ENCODE measurements at regions not wholly inside any gene's neighbourhood (a gene's known extent, or its start where the extent isn't known, plus 50 kb on each side); places are given as distances from the start of the nearest gene placed in this dataset.

- no peak for ATAC-seq
- DNase-seq (ENCODE audit: low spot score), result no peak
Measured at GRCh38 chr12:41936333-41936732, 208.3 kb downstream of the GXYLT1 start.

DNA sequence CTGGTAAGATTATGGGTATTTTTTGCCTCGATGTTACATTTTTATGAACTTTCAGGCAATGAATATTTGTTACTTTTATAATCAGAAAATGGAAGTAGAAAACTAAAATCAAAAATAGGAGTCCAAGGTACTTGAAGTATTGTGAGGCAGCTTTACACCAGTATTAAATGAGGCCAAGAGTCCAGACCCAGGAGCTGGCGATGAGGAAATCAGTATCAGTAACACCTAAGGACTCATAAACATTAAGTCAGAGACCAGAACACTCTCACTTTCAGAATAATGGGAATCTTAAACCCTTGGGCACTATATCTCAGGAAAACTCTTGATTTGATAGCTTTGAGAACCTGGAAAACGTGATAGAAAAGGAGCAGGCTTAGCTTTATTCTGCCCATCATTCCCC lies 208.8 kb downstream of the GXYLT1 start:
- ATAC-seq (no peak), DNase-seq (ENCODE audit: low spot score) (no peak)

DNA sequence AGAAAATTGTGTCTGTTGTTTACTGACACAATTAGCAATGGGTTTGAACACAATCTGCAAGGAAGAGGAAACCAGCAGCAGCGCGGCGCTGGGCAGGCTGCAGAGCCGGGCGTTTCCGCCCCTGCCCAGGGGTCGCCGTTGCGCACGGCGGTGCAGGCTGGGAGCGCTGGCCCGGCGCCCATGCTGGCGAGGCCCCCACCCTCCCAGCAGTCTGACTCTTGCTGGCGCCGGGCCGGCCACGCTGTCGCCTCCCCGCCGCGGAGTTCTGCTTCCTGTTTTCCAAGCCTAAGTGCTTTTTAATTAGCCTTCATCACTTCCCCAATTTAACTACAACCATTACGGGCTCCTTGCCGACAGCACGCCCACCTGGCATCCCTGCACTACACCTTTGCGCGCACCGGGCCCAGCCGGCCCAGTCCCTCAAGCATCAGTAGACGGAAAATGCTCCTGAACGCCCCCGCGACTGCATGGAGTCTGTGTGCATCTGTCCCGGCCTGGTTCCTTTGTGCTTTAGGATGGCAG lies 212.1 kb downstream of the GXYLT1 start:
- DNase-seq (ENCODE audit: low spot score) (peak; percentile 67), ATAC-seq (peak; percentile 90)

- ATAC-seq (no peak), DNase-seq (ENCODE audit: low spot score) (no peak)
Measured at GRCh38 chr12:41930866-41931437, 213.7 kb downstream of the GXYLT1 start.

- DNase-seq (ENCODE audit: low spot score) (no peak), ATAC-seq (no peak)
Measured at GRCh38 chr12:41924111-41924510, 220.6 kb downstream of the GXYLT1 start.

GRCh38 chr12:41923351-41923750 lies 221.3 kb downstream of the GXYLT1 start:
- no peak for ATAC-seq
- no peak for DNase-seq (ENCODE audit: low spot score)

GRCh38 chr12:41920355-41920754 lies 224.3 kb downstream of the GXYLT1 start:
- ATAC-seq, result no peak
- no peak for DNase-seq (ENCODE audit: low spot score)

GRCh38 chr12:41919526-41920261 lies 225.0 kb downstream of the GXYLT1 start:
- DNase-seq (ENCODE audit: low spot score) (no peak), ATAC-seq (no peak)

DNA sequence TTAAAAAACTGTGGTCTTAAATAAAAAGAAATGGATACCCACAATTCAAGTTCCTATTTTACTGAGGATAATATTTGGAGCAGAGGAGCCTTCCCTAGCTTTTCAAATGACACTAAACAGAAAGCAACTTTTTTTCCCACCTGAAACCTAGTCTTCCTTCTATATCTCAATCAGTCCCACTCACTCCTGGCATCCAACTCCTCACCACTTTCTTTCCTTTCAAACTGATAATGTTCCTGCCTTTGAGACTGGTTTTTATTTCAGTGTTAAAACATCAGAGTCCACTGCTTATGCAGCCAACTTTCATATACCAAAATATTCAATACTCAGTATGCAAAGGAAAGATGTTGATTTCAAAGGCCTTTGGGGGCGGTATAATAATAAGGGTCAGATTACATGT lies 225.6 kb downstream of the GXYLT1 start:
- DNase-seq (ENCODE audit: low spot score) (no peak), ATAC-seq (no peak)

DNA sequence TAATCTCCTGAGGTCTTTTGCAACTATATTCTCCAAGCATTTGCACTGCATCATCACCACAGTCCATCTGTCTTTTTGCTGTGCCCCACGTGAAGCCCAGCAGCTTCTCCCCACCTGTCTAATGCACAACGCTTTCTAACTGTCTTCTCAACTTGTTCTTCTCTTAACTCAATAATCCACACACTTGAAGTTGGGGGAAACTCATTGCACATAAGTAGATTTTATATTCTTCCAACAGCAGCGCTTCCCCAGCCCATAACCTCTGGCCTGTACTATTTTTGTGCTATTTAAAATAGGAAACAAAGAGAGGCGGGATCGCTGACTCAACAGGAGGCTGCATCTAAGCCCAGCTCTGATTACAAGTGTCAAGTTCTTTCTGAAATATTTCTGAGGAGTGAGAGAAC lies 226.7 kb downstream of the GXYLT1 start:
- DNase-seq (ENCODE audit: low spot score) (no peak), ATAC-seq (peak; percentile 48)

- DNase-seq (ENCODE audit: low spot score) (no peak), ATAC-seq (no peak)
Measured at GRCh38 chr12:41917181-41917580, 227.5 kb downstream of the GXYLT1 start.

DNA sequence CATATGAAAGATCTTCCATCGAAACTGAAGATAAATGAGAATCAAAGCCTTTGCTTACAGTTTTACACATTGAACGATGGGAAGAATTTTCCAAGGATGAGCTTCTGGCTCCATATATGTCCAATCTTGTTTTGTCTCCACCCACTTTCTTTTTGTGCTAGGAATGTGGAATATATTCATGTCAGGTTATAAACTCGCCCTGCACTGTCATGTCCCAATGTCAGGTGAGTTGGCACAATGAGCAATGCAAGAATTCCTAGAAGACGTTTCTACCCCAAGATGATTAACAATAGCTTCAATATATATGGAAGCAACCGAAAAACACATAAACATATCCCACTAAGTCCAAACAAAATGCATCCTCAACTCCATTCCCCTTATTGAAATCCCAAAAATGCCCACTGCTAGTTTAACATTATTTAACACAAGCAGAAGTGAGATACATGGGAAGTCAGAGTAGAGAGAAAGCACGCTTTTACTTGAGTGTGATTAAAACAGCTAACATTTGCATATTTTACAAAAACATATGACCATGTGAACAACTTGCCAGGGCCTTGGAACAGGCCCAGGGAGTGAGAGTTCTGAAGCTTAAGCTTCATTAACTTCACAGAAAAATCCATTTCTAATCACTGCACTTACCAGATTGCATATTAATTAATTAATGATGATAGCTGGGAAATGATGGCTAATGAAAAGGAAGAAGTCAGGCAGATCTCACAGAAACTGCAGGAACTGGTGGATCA lies 233.9 kb downstream of the GXYLT1 start:
- ATAC-seq, result no peak
- DNase-seq (ENCODE audit: low spot score), result no peak

DNA sequence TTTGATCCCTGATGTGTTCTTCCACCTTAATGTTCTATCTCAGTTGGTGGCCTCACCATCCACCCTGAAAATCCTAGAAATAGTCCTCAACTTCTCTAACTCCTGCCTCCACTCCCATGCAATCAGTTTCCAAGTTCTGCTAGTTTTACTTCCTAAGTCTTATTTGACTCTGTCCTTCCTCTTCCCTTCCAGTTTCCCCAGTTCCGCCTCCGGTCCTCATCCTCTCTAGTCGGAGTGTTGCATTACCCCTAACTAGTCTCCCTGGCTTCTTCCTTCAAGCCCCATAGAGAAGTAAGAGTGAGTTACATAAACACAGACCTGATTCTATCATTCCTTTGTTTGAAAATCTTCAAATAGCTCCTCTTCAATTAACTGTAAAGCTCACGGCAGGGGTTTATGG lies 236.5 kb downstream of the GXYLT1 start:
- DNase-seq (ENCODE audit: low spot score), result no peak
- no peak for ATAC-seq

GRCh38 chr12:41907550-41907949 lies 237.1 kb downstream of the GXYLT1 start:
- ATAC-seq (no peak), DNase-seq (ENCODE audit: low spot score) (no peak)

- ATAC-seq, result no peak
- DNase-seq (ENCODE audit: low spot score), result no peak
Measured at GRCh38 chr12:41907021-41907420, 237.7 kb downstream of the GXYLT1 start.

GRCh38 chr12:41905759-41906297 lies 238.8 kb downstream of the GXYLT1 start:
- no peak for DNase-seq (ENCODE audit: low spot score)

DNA sequence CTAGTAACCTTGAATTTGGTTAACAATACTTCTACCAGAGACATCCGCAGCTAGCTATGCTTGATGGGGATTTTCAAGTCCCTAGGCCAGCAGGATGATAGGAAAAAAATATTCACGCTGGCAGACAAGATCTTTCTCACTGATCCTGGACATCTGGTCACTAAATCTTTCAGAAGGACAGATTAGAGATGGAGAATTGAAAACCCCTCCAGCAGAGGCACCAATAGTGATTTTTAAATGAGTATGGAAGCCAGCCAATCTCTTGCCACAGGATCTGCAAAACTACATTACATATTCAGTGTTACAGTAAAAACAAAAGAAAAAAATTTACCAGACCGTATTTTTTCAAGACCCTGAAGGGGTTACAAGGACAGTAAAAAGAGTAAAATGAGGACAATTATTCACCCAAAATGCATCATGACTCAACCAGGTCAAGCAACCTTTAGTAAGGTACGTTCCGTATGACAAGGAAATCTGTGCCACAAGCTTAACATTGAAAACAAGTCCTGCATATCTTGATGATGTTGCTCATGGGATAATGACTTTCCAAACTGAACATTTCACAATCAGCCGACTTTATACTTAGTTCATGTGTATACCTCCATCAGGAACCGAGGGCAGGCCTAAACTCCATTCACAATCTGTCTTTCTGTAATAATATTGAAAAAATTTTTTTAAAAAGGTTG lies 239.5 kb downstream of the GXYLT1 start:
- ATAC-seq (no peak), DNase-seq (ENCODE audit: low spot score) (no peak)

More at GRCh38 chr12:41905759-41906297, 238.8 kb downstream of the GXYLT1 start:
- no peak for ATAC-seq

DNA sequence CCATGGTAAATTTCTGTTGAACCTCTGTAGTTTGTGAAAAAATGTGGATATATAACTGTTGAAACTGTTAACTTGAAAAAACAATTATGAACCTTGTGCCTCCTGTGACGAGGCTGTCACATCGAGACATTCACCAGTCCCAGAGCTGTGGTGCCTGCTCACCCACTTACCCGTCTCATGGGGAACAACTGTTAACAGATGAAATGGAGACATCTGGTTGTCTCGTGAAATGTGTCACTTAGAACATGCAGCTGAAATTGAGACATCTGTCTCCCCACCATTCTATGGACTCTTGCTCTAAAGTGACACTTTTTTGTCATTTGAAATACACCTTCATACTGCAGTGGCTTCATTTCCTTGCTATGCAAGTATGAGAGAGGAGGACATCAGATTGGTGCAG lies 240.6 kb downstream of the GXYLT1 start:
- DNase-seq (ENCODE audit: low spot score) (no peak), ATAC-seq (no peak)

DNA sequence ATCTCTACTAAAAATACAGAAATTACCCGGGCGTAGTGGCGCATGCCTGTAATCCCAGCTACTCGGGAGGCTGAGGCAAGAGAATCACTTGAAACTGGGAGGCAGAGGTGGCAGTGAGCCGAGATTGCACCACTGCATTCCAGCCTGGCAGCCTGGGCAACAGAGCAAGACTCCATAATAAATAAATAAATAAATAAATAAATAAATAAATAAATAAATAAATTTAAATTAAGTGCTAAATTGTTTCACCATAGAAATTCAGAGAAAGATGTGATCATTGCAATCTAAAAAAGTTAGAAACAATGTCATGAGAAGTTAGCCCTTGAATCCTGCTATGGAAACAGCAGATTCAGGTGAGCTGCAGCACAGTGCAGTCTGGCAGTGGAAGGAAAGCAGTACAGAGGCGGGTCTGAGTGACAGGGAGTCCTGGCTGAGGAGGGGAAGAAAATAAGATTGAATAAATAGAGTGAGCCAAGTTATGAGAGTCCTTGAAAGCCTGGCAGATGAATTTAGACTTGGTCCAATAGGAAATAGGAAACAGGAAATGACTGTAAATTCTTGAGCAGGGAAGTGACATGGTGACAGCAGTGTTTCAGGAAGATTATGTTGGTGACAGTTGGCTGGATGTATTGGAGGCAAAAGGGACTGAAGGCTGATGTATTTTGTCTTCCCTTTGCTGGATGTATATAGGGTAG lies 241.5 kb downstream of the GXYLT1 start:
- ATAC-seq (no peak), DNase-seq (ENCODE audit: low spot score) (no peak)

DNA sequence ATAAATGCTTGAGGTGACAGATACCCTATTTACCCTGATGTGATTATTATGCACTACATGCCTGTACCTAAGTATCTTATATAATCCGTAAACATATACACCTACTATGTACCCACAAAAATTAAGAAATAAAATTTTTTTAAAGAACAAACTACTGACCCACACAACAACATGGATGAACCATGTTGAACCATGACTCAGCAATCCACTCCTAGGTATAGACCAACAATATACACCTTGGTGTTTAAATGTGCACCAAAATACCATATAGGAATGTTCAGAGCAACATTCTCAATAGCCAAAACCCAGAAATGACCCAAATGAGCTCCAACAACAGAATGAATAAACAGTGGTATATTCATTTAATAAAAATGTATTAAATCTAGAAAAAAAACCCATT lies 245.1 kb downstream of the GXYLT1 start:
- DNase-seq (ENCODE audit: low spot score) (no peak), ATAC-seq (no peak)

Data from left lobe of liver (tissue), 2 donors.